GM18870 (cell line): ENCODE measurements at regions not wholly inside any gene's neighbourhood (a gene's known extent, or its start where the extent isn't known, plus 50 kb on each side); places are given as distances from the start of the nearest gene placed in this dataset.

Experiments used
- ATAC-seq: cut with Tn5 transposase; IDR thresholded peaks from one replicate; pipeline ENCODE4 v1.9.1; 2021; ENCODE audit warnings: moderate library complexity; ENCODE audit not compliant: unreplicated experiment

DNA sequence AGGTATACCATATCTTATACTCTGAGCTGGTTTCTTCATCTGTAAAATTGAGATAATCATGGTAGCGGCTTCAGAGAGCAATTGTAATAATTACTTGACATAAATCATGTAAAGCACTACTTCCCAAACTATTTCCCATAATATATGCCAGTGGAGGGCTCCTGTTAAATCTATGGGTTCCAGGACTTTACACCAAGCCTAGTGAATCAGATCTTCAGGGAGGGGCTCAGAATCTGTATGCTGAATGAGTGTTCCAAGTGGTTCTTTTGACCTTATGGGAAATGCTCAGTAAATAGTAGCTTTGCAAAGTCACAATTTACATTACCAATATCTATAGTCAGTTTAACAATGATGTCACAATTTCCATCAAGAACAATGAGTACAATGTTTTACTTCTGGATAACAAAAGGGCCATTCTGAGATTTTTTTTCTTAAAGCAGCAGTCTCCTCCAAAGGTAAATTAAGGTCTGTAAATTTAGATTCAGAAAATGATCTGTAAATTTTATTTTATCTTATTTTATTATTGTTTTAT, 50.9 kb upstream of the NLK start:
- ATAC-seq, result no peak
